ENCODE measurements at regions not wholly inside any gene's neighbourhood (a gene's known extent, or its start where the extent isn't known, plus 50 kb on each side); places are given as distances from the start of the nearest gene placed in this dataset.
"Not testable (repeated sequence)": the region's sequence is repeated elsewhere in the genome, so short reads cannot be mapped to it uniquely, and the experiment has no call there.

- no peak for DNase-seq (ENCODE audit: extremely low read depth, low read depth)
- no peak for TF ChIP-seq CTCF (IDR thresholded peaks at IDR 0.05; ENCODE audit: low read depth, low read length, missing control alignments)
- no peak overlapping the region for H3K4me3 ChIP-seq (replicated peaks; ENCODE audit: low read depth, low read length)
Observed at GRCh38 chr1:99546432-99547416, 99.2 kb upstream of the PALMD start.

GRCh38 chr1:99548943-99549605 is 96.8 kb upstream of the PALMD start:
- no peak overlapping the region for H3K4me3 ChIP-seq (replicated peaks; ENCODE audit: low read depth, low read length)
- TF ChIP-seq CTCF (IDR thresholded peaks at IDR 0.05; ENCODE audit: low read depth, low read length, missing control alignments), result no peak
- no peak for DNase-seq (ENCODE audit: extremely low read depth, low read depth)

GRCh38 chr1:99550198-99550597 is 95.7 kb upstream of the PALMD start:
- no peak overlapping the region for H3K4me3 ChIP-seq (replicated peaks; ENCODE audit: low read depth, low read length)
- no peak for TF ChIP-seq CTCF (IDR thresholded peaks at IDR 0.05; ENCODE audit: low read depth, low read length, missing control alignments)
- DNase-seq (ENCODE audit: extremely low read depth, low read depth), result no peak

- H3K4me3 ChIP-seq (replicated peaks; ENCODE audit: low read depth, low read length), result no peak overlapping the region
- TF ChIP-seq CTCF (IDR thresholded peaks at IDR 0.05; ENCODE audit: low read depth, low read length, missing control alignments), result no peak
- no peak for DNase-seq (ENCODE audit: extremely low read depth, low read depth)
Observed at GRCh38 chr1:99551812-99552614, 93.9 kb upstream of the PALMD start.

GRCh38 chr1:99553301-99553700 is 92.6 kb upstream of the PALMD start:
- no peak overlapping the region for H3K4me3 ChIP-seq (replicated peaks; ENCODE audit: low read depth, low read length)
- no peak for DNase-seq (ENCODE audit: extremely low read depth, low read depth)
- no peak for TF ChIP-seq CTCF (IDR thresholded peaks at IDR 0.05; ENCODE audit: low read depth, low read length, missing control alignments)

- DNase-seq (ENCODE audit: extremely low read depth, low read depth); H3K4me3 ChIP-seq (replicated peaks; ENCODE audit: low read depth, low read length): not testable (repeated sequence)
Observed at GRCh38 chr1:99553819-99554218, 92.1 kb upstream of the PALMD start.
